Ovary (tissue), 3 donors: ENCODE measurements at regions not wholly inside any gene's neighbourhood (a gene's known extent, or its start where the extent isn't known, plus 50 kb on each side); places are given as distances from the start of the nearest gene placed in this dataset.

Experiments
- CTCF ChIP-seq, 3 donors: fragments of 450-650 bp in 2 of 3; fragments of 200-600 bp in 1 of 3; IDR thresholded peaks; one replicate each; pipeline versions ENCODE4 v1.5.1 to v1.8.0; 2016 to 2022; ENCODE audit warnings: antibody characterized with exemption in 3 of 3, mild to moderate bottlenecking in 1 of 3
- EP300 ChIP-seq: sonication (generic); formaldehyde crosslinking; IDR thresholded peaks from one replicate; pipeline ENCODE4 v1.6.1; 2017; ENCODE audit warnings: antibody characterized with exemption
- POLR2A ChIP-seq: fragments of 450-650 bp; IDR thresholded peaks from one replicate; pipeline ENCODE4 v1.6.1; 2017; ENCODE audit warnings: antibody characterized with exemption, mild to moderate bottlenecking, moderate library complexity
- donor health status: DM: no; HTN: no; CAD: no.

GRCh38 chr15:54810031-54810430, 386.7 kb downstream of the RSL24D1 start:
- no peak for TF ChIP-seq CTCF (IDR thresholded peaks at IDR 0.05)
- TF ChIP-seq POLR2A: no peak
- TF ChIP-seq EP300: no peak
